Esophagus muscularis mucosa (tissue), 4 donors: ENCODE measurements at regions not wholly inside any gene's neighbourhood (a gene's known extent, or its start where the extent isn't known, plus 50 kb on each side); places are given as distances from the start of the nearest gene placed in this dataset.
A peak's percentile ranks its signal among the peaks of the same experiment; 100 is the strongest.

ENCODE experiments used
- DNase-seq: peaks from one replicate; pipeline ENCODE4 v3.0.0-alpha.2; 2017; ENCODE audit errors: extremely low spot score
- H3K27ac ChIP-seq, 4 donors: fragments of 200-600 bp; sonication (generic); replicated peaks in 1 of 4; 1 replicate in 3 of 4; 2 replicates in 1 of 4; pipeline ENCODE4 v1.5.1; 2016 to 2019; ENCODE audit warnings: mild to moderate bottlenecking in 1 of 4
- H3K27me3 ChIP-seq, 4 donors: fragments of 200-600 bp; sonication (generic); one replicate each; pipeline versions ENCODE4 v1.5.1 to v1.6.0; 2016 to 2019
- H3K36me3 ChIP-seq, 4 donors: fragments of 200-600 bp; sonication (generic); one replicate each; pipeline ENCODE4 v1.5.1; 2016 to 2019
- H3K4me1 ChIP-seq, 4 donors: fragments of 200-600 bp; sonication (generic); one replicate each; pipeline ENCODE4 v1.5.1; 2016 to 2019
- H3K4me3 ChIP-seq, 4 donors: fragments of 200-600 bp; sonication (generic); 1 replicate in 2 of 4; 2 replicates in 2 of 4; pipeline ENCODE4 v1.5.1; 2016 to 2019; ENCODE audit warnings: mild to moderate bottlenecking in 4 of 4, moderate library complexity in 1 of 4
- H3K9me3 ChIP-seq, 4 donors: fragments of 200-600 bp; sonication (generic); 1 replicate in 3 of 4; 2 replicates in 1 of 4; pipeline ENCODE4 v1.5.1; 2016 to 2019
- CTCF ChIP-seq, 3 experiments: fragments of 200-600 bp in 2 of 3; fragments of 450-650 bp in 1 of 3; sonication (generic) in 2 of 3; IDR thresholded peaks; one replicate each; pipeline ENCODE4 v1.5.1; 2017 to 2019; ENCODE audit warnings: antibody characterized with exemption in 3 of 3, mild to moderate bottlenecking in 2 of 3, moderate library complexity in 1 of 3
- EP300 ChIP-seq: sonication (generic); formaldehyde crosslinking; IDR thresholded peaks from one replicate; pipeline ENCODE4 v1.6.1; 2017; ENCODE audit warnings: antibody characterized with exemption
- POLR2A ChIP-seq: fragments of 450-650 bp; IDR thresholded peaks from one replicate; pipeline ENCODE4 v1.6.1; 2017; ENCODE audit warnings: antibody characterized with exemption, moderate library complexity, mild to moderate bottlenecking, low read depth
- POLR2AphosphoS5 ChIP-seq, 2 donors: sonication (generic); formaldehyde crosslinking; IDR thresholded peaks; one replicate each; pipeline ENCODE4 v1.6.1; 2017; ENCODE audit warnings: antibody characterized with exemption in 2 of 2
- WGBS: methylation state at CpG from one replicate; pipeline ENCODE4 v1.1.5; 2018; 5-methylcytosine and 5-hydroxymethylcytosine counted together
- intact Hi-C: fragments of 100-400 bp; cut with DNase I; formaldehyde crosslinking; loops from one replicate; pipeline ENCODE4 v1.15.1; 2023

- Histone ChIP-seq H3K36me3 (no peaks in the 10 kb centered on the region), H3K27ac (no peak overlapping the region), H3K27me3 (no peaks in the 10 kb centered on the region), H3K4me3 (no peak overlapping the region), H3K4me1 (peaks cover 0 to 12% (median 3%) of the 10 kb centered on the region in 4 donors), H3K9me3 (no peaks in the 10 kb centered on the region)
- DNase-seq = no peak
- WGBS = 87% methylated on average over 3 of the region's 3 CpGs
- TF ChIP-seq EP300 (no peak), CTCF (IDR thresholded peaks at IDR 0.05) (no peak), POLR2AphosphoS5 (IDR thresholded peaks at IDR 0.05) (no peak), POLR2A (no peak)
- intact Hi-C loops = no loop called here
These were observed 111.5 kb upstream of the PRICKLE1 start for GRCh38 chr12:42701084-42701483.

- no peak for DNase-seq
- Histone ChIP-seq H3K4me3 (no peak overlapping the region), H3K9me3 (no peaks in the 10 kb centered on the region), H3K27ac (no peak overlapping the region), H3K36me3 (no peaks in the 10 kb centered on the region), H3K4me1 (peaks cover 0 to 6% (median 0%) of the 10 kb centered on the region in 4 donors), H3K27me3 (no peaks in the 10 kb centered on the region)
- no peak for TF ChIP-seq CTCF (IDR thresholded peaks at IDR 0.05)
- no peak for TF ChIP-seq POLR2A
- TF ChIP-seq POLR2AphosphoS5 (IDR thresholded peaks at IDR 0.05) = peak in 1 of 2 donors; percentile 49
- no peak for TF ChIP-seq EP300
- intact Hi-C loops = no loop called here
- WGBS = 79% methylated on average over 3 of the region's 3 CpGs
These were observed 108.7 kb upstream of the PRICKLE1 start for GRCh38 chr12:42698213-42698612.

- Histone ChIP-seq H3K27me3 (no peaks in the 10 kb centered on the region), H3K4me3 (no peak overlapping the region), H3K9me3 (no peaks in the 10 kb centered on the region), H3K4me1 (peaks cover 0 to 6% (median 0%) of the 10 kb centered on the region in 4 donors), H3K36me3 (no peaks in the 10 kb centered on the region), H3K27ac (peak overlapping the region in 3 of 4 donors; percentile 40 to 64 (median 46))
- DNase-seq = peak; percentile 96
- 64% methylated on average over 10 of the region's 10 CpGs for WGBS
- intact Hi-C loops = no loop called here
- TF ChIP-seq CTCF (IDR thresholded peaks at IDR 0.05) (no peak), POLR2AphosphoS5 (IDR thresholded peaks at IDR 0.05) (peak in 1 of 2 donors; percentile 72), POLR2A (no peak)
These were observed 107.0 kb upstream of the PRICKLE1 start for GRCh38 chr12:42696406-42697149.

- TF ChIP-seq POLR2AphosphoS5 (IDR thresholded peaks at IDR 0.05) = no peak
- TF ChIP-seq POLR2A = no peak
- no peak for TF ChIP-seq EP300
- TF ChIP-seq CTCF (IDR thresholded peaks at IDR 0.05) = no peak
- Histone ChIP-seq H3K4me3 (no peak overlapping the region), H3K9me3 (no peaks in the 10 kb centered on the region), H3K36me3 (no peaks in the 10 kb centered on the region), H3K27me3 (no peaks in the 10 kb centered on the region), H3K27ac (no peak overlapping the region), H3K4me1 (peaks cover 0 to 6% (median 0%) of the 10 kb centered on the region in 4 donors)
- intact Hi-C loops = no loop called here
- DNase-seq = no peak
- 97% methylated on average over 5 of the region's 5 CpGs for WGBS
These were observed 106.0 kb upstream of the PRICKLE1 start for GRCh38 chr12:42695490-42695995.
